ENCODE measurements at regions not wholly inside any gene's neighbourhood (a gene's known extent, or its start where the extent isn't known, plus 50 kb on each side); places are given as distances from the start of the nearest gene placed in this dataset.

GRCh38 chr10:111439034-111439842 is 362.4 kb downstream of the ADRA2A start:
- Histone ChIP-seq H3K9me1 (replicated peaks; ENCODE audit: control insufficient read depth, extremely low read depth, insufficient read depth, low read length) (no peaks in the 10 kb centered on the region), H3K4me3 (replicated peaks in 1 of 3; ENCODE audit: insufficient read depth in 1 of 3, low read depth in 1 of 3, low read length in 3 of 3) (no peak overlapping the region), H3K4me2 (ENCODE audit: insufficient read depth, low read length) (no peak overlapping the region), H3K36me3 (ENCODE audit: control insufficient read depth in 2 of 2, extremely low read depth in 1 of 2, insufficient read depth in 2 of 2, low read length in 2 of 2) (no peaks in the 10 kb centered on the region), H4K20me1 (replicated peaks; ENCODE audit: control insufficient read depth, extremely low read depth, insufficient read depth, low read length) (no peaks in the 10 kb centered on the region), H3K27me3 (ENCODE audit: control insufficient read depth in 2 of 2, insufficient read depth in 2 of 2, low read length in 2 of 2) (no peaks in the 10 kb centered on the region), H3K9ac (replicated peaks; ENCODE audit: extremely low read depth, insufficient read depth, low read length) (no peak overlapping the region), H3K4me1 (ENCODE audit: control insufficient read depth, extremely low read depth, insufficient read depth, low read length) (no peaks in the 10 kb centered on the region), H3K79me2 (ENCODE audit: control insufficient read depth, insufficient read depth, low read length) (no peaks in the 10 kb centered on the region), H3K27ac (ENCODE audit: insufficient read depth, low read depth, low read length) (no peak overlapping the region), H3K9me3 (replicated peaks; ENCODE audit: control insufficient read depth, insufficient read depth, low read length) (peaks cover 2% of the 10 kb centered on the region), H2AFZ (ENCODE audit: low read depth, low read length) (no peak overlapping the region)
- intact Hi-C loops (cut with micrococcal nuclease) (no loop called here), dilution Hi-C loops (cut with MboI; ENCODE audit: extremely low pct_ligation_motif_present, low sequenced_read_pairs) (no loop called here)
- no peak for FAIRE-seq
- no TSS peak for BruUV-seq (replicated peaks)
- no peak for DNase-seq (ENCODE audit: low read depth, low spot score)
- POLR2A ChIA-PET: no interaction called here
- TF ChIP-seq JUN (IDR thresholded peaks at IDR 0.05; ENCODE audit: borderline replicate concordance, insufficient read depth, insufficient read length, low read depth) (no peak), FOS (IDR thresholded peaks at IDR 0.05; ENCODE audit: borderline replicate concordance, insufficient read depth, low read length) (no peak), MYC (IDR thresholded peaks at IDR 0.05; ENCODE audit: low read depth, low read length) (no peak), CTCF (IDR thresholded peaks at IDR 0.05; ENCODE audit: extremely low read depth in 1 of 2, insufficient read depth in 1 of 2, low read depth in 1 of 2, low read length in 2 of 2) (no peak), POLR2A (IDR thresholded peaks at IDR 0.05; ENCODE audit: low read depth, low read length) (no peak), EZH2 (IDR thresholded peaks at IDR 0.05; ENCODE audit: borderline replicate concordance, low read depth, low read length, severe bottlenecking) (no peak), POLR2AphosphoS5 (IDR thresholded peaks at IDR 0.05; ENCODE audit: insufficient read depth, low read depth, low read length) (no peak), GATA2 (IDR thresholded peaks at IDR 0.05; ENCODE audit: insufficient read depth, insufficient read length, low read depth, low read length) (no peak)
- TF ChIP-seq, protein P1, sequence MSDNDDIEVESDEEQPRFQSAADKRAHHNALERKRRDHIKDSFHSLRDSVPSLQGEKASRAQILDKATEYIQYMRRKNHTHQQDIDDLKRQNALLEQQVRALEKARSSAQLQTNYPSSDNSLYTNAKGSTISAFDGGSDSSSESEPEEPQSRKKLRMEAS (IDR thresholded peaks at IDR 0.05; ENCODE audit: insufficient read depth, insufficient read length): no peak
- CTCF ChIA-PET: no interaction called here

All from endothelial cell of umbilical vein (primary cell).